ENCODE measurements at regions not wholly inside any gene's neighbourhood (a gene's known extent, or its start where the extent isn't known, plus 50 kb on each side); places are given as distances from the start of the nearest gene placed in this dataset.
"Not testable (repeated sequence)": the region's sequence is repeated elsewhere in the genome, so short reads cannot be mapped to it uniquely, and the experiment has no call there.

DNA sequence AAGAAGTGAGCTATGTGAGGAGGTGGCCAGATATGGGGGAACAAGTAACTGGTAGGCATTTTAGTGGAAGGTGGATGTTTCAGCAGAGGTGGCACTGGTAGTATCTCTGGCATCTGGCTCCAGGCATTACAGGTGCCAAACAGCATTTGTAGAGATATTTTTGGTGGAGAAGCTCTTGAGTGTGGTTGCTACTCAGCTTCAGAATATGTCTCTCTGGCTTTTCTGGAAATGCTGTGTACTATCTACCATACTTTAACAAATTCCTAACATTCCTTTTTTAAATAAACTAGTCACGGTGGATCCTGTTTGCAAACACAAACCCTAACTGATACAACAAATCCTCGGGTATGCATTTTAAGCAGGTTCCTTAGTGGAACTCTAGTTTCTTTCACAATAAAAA, 128.0 kb downstream of the BARX2 start:
- no peak for DNase-seq

DNA sequence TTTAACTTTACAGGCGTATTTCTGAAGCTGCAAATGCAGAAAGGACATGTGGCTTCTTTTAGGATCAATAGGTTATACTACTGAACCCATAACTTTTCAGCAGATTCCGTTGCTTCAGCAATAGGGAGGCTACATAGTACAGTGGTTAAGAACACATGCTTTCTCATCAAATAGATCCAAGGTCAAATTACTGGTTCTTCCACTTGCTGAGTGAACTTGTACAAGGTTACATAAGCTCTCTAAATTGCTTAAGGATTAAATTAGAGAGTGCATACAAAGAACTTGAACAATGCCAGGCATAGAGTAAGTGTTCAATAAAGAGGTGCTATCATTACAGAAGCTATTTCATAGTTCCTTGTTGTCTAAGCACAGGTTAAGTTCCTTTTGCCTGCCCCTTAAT, 129.6 kb downstream of the BARX2 start:
- DNase-seq, result no peak

DNA sequence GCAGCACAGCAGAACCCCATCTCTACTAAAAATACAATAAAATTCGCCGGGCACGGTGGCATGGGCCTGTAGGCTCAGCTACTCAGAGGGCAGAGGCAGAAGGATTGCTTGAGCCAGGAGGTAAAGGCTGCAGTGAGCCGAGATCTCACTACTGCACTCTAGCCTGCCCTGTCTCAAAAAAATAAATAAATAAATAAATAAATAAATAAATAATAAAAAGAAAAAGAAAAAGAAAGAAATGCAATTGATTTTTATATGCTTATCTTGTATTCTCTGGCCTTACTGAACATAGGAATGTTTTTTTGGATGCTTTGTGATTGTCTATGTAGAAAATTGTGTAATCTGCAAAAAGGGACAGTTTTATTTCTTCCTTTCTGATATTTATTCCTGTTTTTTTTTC, 132.5 kb downstream of the BARX2 start:
- DNase-seq, result no peak

DNA sequence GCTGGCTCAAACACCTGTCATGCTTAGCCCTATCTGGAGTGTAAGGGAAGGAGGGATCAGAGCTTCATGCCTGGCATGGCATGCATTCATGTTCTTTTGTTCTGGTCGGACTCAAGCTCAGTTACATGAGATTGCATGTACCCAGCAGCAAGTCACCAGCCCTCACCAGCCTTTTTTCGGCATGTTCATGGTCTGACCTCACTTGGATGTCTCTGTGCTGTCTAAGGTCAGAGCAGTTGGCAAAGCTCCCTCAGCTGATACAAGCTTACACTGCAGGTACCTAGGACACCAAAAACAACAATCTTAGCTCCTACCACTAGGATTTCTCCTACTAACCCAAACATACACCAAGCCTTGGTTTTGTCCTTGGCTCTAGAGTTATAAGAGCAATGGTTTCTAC, 152.6 kb downstream of the BARX2 start:
- DNase-seq, result no peak

DNA sequence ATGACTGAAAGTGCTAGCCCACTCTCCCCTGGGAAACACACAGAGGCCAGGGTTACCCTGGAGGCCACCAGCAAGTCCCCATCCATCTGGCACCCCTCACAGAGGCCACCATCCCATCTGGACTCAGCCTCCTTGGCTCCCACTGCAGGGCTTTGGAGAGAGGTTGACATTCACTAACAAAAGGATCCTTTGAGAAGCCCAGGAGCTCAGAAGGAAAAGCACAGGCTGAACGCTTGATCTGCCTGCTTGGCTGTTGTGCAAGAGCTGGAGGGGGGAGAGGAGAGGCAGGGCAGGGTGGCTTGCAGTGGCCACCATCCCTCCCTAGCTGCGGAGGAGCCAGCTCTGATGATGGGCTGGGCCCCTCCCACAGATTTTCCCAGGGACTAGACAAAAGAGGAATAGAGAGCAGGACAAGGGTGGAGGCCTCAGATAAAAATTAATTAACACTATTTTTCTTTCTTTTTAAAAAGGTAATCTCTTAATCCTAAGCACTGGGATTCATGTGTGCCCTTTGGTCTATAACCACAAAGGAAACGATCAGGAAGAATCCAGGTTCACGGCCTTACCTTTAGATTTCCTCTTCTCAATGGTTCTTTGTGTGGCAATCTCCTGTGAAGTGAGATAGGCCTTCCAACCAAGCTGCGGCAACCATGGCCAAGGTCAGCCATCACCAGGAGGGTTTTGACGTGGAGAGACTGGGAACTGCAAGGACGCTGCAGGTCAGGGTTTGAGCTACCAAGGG, 154.7 kb downstream of the BARX2 start:
- DNase-seq, result no peak

- no peak for DNase-seq
Measured at GRCh38 chr11:129533395-129533794, 157.7 kb downstream of the BARX2 start.

- DNase-seq, result no peak
Measured at GRCh38 chr11:129536338-129536737, 160.7 kb downstream of the BARX2 start.

DNA sequence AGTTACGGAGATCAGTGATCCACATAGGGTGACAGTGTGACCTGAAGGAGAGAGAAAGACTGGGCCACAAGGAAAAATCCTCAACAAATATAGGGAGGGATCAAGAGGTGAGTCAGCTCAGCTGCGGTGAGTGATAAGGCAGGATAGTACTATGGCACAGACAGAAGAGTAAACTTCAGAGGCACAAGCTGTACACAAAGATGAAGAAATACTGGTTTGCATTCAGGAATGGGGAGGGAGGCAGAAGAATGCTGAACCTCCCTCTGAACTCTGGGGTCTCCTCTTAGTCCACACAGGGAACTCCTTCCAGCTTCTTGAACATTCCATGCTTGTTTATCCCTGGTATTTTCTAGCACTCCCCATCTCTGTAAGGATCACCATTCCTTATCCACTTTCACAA, 162.7 kb downstream of the BARX2 start:
- DNase-seq, result no peak

DNA sequence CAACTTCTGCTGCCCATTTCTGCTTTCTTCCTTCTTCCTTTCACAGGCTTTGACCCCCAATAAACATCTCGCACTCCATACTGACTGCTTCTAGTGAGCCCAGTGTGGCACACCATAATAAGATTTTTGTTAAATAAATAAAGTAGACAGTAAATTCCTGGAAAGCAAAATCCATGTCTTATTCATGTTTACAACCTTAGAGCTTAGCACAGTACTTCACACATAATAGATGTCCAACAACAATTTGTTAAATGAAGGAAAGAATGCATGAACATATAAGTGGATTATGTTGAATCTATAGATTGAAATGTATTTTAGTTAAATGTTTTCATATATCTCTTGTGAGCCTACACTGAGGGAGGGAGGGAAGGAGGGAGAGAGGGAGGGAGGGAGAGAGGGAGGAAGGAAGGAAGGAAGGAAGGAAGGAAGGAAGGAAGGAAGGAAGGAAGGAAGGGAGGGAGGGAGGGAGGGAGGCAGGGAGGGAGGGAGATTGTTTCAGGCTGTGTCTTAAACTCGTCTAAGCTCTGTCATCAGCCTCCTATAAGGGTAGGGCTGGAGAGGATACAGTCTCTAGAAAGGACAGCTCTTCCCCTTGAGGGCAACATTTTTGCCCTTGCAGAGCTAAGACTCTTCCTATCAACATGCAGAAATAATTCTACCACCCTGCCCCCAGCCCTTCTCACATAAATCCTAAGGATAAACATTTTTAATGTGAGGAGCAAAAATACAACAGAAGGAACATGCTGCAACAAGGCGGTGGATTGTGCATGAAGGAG, 168.1 kb downstream of the BARX2 start:
- DNase-seq, result no peak

- DNase-seq, result no peak
Measured at GRCh38 chr11:129544691-129545090, 169.0 kb downstream of the BARX2 start.

- DNase-seq, result no peak
Measured at GRCh38 chr11:129546266-129546665, 170.6 kb downstream of the BARX2 start.

DNA sequence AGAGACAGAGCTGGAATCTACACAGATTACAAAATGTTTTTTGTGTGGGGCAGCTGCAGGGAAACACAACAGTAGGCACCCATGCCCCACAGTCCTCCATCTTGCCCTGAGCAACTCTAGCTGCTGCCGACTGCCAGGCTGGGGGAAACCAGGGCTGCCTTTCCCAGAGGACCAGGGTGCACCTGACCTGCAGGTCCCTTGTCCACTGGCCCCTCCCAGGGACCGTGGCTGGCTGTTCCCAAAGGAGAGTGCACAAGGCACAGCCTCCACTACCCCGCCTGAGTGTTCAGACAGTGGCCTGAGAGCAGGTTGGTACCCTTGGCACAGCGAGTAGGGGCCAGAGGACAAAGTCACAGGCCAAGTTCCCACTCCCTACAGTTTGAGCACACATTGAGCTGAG, 181.8 kb downstream of the BARX2 start:
- DNase-seq, result no peak

- no peak for DNase-seq
Measured at GRCh38 chr11:129569007-129569406, 193.4 kb downstream of the BARX2 start.

GRCh38 chr11:129572667-129573066, 197.0 kb downstream of the BARX2 start:
- DNase-seq, result not testable (repeated sequence)

DNA sequence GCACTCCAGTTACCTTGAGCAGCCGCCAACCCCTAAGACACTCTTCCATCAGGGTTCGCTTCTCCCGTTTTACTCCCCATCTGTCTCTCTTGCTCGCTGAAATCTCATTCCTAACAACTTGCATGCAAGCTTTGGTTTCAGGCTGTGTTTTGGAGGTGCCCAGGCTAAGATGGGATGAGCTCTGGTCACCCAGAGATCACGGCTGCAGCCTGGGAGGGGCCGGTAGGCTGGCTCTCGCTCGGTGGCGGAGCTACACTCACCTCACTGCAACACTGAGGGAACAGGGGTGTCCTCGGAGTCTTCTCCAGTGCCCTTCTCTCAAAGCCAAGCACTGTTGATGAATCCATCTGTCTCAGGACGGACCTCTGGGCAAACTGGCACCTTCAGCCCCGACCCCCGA, 197.5 kb downstream of the BARX2 start:
- DNase-seq, result no peak

DNA sequence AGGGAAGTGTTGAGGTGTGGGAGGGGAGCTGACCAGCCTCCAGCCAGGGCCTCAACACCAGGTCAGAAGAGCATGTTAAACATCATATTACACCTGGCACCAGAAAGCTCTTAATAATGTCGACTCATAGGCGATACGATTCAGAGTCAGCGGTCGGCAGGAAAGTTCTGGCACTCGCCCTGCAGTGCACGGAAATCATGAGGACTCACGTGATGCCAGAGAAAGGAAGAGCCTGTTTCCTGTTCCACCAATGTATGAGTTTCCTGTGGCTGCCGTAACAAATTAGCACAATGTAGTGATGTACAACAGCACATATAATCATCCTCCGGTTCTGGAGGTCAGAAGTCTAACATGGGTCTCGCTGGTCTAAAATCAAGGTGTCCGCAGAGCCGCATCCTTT, 198.8 kb downstream of the BARX2 start:
- DNase-seq, result no peak

DNA sequence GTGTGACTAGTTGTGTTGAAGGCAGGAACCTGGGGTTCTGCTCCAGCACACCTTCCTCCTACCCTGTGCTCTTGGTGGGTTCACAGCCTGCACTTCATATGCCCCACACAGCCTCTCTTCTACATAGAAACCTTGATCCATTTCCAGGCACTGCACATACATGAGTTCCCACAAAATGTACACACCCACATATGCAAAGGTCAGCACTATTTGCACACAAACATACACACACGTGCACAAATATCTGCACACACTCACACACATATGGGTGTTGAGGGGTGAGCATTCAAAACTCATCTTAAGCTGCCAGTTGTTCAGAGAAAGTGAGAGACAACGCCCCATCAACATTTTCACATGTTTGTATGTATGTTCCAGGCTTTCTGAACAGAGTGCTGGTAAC, 201.0 kb downstream of the BARX2 start:
- DNase-seq, result no peak

DNA sequence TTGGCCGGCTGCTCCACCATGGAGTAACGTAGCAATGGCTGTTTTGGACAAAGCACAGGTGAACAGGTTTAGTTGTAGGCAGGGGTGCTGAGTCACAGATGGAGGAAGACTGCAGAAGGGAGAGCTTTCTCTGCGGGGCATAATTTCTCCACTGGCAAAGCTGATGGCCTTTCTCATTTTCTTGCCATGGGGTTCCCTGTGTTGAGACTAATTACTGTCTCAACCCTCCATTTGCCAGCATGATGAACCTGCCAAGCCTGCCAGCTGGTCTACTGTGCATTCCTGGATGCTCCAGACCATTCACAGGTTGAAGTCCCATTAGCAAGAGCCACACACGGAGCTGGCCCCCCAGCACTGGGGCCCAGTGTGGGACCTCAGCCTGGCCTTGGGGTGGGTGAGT, 202.4 kb downstream of the BARX2 start:
- no peak for DNase-seq

GRCh38 chr11:129580278-129580677, 204.6 kb downstream of the BARX2 start:
- no peak for DNase-seq

DNA sequence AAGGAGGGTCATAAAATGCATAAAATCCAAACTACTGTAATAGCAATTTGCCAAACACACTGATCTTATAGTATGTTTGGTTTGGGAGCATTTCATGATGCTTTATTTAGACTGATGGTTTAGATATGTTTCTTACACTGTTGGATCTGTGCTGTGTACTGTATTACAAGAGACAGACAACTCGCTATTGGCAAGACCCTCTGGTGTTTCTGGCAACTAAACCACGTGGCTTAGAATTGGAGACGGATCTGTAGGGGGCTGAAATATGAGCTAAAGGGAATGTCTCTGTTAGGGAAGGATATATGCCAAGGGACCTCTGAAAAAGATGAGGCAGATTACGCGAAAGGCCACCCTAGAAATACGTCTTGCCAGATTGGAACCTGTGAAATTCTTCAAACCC, 208.7 kb downstream of the BARX2 start:
- no peak for DNase-seq

DNA sequence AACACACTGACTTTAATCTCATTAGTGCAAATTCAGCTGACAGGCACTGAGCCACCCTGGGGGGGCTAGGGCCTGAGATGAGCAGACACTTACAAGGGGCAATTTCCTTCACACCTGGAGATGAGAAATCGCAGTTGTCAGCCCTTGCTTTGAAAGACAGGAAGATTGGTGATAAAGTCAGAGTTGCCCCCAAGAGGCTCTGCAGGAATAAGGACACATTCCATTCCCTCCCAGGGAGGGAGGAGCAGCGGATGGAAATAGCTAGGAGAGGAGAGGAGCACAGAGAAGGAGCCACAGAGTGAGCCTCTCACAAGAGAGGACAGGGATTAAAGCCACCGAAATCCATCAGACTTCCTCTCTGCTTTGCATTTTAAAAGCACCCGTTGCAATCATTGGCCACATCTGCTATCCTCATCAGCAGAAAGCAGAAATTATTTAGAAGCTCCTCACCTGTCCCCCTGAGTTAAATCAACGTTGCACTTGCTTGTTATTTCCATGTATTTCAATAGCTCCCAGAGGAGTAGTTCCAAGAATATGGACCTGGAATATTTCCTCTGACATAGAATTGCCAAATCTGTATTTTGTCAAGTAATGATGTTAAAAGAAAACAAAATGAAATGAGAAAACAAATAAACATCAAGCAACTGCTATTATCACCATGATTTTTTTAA, 213.7 kb downstream of the BARX2 start:
- no peak for DNase-seq

GRCh38 chr11:129590030-129590752, 214.5 kb downstream of the BARX2 start:
- DNase-seq, result no peak

DNA sequence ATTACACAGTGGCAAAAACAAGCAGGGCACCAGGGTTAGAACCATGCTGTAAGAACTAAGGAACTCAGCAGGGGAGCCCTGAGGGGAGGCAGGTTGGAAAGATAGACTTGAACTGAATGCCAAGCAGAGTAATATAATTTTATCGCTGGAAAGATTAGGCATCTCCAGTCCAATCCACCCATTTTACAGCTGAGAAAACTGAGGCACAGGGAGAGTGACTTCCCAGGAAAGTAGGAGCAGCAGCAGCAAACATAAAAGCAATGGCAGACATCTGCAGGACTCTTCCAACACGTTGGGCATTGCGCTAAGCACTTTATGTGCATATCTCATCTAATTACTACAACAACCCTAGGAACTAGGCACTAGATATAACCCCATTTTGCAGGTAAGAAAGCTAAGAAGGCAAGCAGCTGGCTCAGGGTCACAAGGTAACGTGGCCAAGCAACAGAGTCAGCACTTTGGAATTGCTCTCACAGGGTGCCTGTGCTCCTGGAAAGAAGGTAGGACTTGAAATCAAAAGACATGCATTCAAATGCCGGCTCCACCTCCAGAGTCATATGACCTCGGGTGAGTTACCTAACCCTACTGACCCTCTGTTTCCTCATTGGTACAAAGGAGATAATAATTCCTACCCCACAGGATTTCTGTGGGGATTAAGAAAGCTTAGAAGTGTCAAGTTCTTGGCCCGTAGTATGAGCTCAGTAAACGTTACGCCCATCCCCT, 215.3 kb downstream of the BARX2 start:
- DNase-seq, result no peak
